Activated CD4-positive, alpha-beta memory T cell treated with anti-CD3 and anti-CD28 coated beads, Interleukin-2, amount 10 ng/mL, durations not matched to agents 7 days and 5 days (primary cell): ENCODE measurements at regions not wholly inside any gene's neighbourhood (a gene's known extent, or its start where the extent isn't known, plus 50 kb on each side); places are given as distances from the start of the nearest gene placed in this dataset.
"Not testable (repeated sequence)": the region's sequence is repeated elsewhere in the genome, so short reads cannot be mapped to it uniquely, and the experiment has no call there.

Experiments used
- CTCF ChIA-PET: fragments of 350-600 bp; sonication (Branson Sonifier 250); formaldehyde crosslinking; loops from one replicate; lab custom pipeline; 2021; ENCODE audit warnings: antibody characterized with exemption, inconsistent platforms; lab: Charles Lee
- POLR2A ChIA-PET: fragments of 350-600 bp; sonication (Branson Sonifier 250); formaldehyde crosslinking; loops from one replicate; lab custom pipeline; 2021; ENCODE audit warnings: antibody characterized with exemption; lab: Charles Lee
- DNase-seq: peaks from one replicate; pipeline ENCODE4 v3.0.0-alpha.2; 2020
- H3K27ac Mint-ChIP-seq: one replicate; pipeline ENCODE4 v1.8.0; 2021; ENCODE audit warnings: mild to moderate bottlenecking, mixed read lengths
- H3K27me3 Mint-ChIP-seq: one replicate; pipeline ENCODE4 v1.8.0; 2021; ENCODE audit warnings: mixed read lengths
- H3K36me3 Mint-ChIP-seq: one replicate; pipeline ENCODE4 v1.8.0; 2021; ENCODE audit warnings: low read depth, mixed read lengths
- H3K4me1 Mint-ChIP-seq: one replicate; pipeline ENCODE4 v1.8.0; 2021; ENCODE audit warnings: mixed read lengths
- H3K4me3 Mint-ChIP-seq: one replicate; pipeline ENCODE4 v1.8.0; 2021; ENCODE audit warnings: mild to moderate bottlenecking, mixed read lengths
- H3K9me3 Mint-ChIP-seq: one replicate; pipeline ENCODE4 v1.8.0; 2021; ENCODE audit warnings: mixed read lengths

DNA sequence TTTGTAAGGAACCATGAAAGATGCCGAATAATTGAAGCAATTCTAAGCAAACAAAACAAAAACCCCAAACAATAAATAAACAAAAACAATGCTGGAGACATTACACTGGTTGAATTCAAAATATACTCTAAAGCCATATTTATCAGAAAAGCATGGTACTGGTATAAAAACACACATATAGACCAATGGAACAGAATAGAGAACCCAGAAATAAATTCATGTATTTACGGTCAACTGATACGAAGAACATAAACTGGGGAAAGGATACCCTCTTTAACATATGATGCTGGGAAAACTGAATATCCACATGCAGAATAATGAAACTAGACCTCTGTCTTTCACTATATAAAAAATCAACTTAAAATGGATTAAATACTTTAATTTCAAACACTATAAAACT lies 214.3 kb upstream of the PDZRN3 start:
- Mint-ChIP-seq H3K27ac (no peak overlapping the region), H3K36me3 (no peaks in the 10 kb centered on the region), H3K4me1 (no peaks in the 10 kb centered on the region), H3K4me3 (no peak overlapping the region), H3K9me3 (peaks cover 7% of the 10 kb centered on the region), H3K27me3 (no peaks in the 10 kb centered on the region)
- ChIA-PET CTCF (no interaction called here), POLR2A (no interaction called here)
- no peak for DNase-seq

GRCh38 chr3:73835945-73836344 lies 211.2 kb upstream of the PDZRN3 start:
- H3K4me3 Mint-ChIP-seq, result no peak overlapping the region
- ChIA-PET CTCF (no interaction called here), POLR2A (no interaction called here)
- no peaks in the 10 kb centered on the region for H3K36me3 Mint-ChIP-seq
- DNase-seq, result no peak
- no peaks in the 10 kb centered on the region for H3K4me1 Mint-ChIP-seq
- H3K9me3 Mint-ChIP-seq, result peaks cover 7% of the 10 kb centered on the region
- H3K27ac Mint-ChIP-seq, result no peak overlapping the region
- no peaks in the 10 kb centered on the region for H3K27me3 Mint-ChIP-seq

GRCh38 chr3:73832426-73832825 lies 207.7 kb upstream of the PDZRN3 start:
- DNase-seq, result no peak
- Mint-ChIP-seq H3K36me3 (no peaks in the 10 kb centered on the region), H3K27ac (no peak overlapping the region), H3K27me3 (no peaks in the 10 kb centered on the region), H3K4me1 (no peaks in the 10 kb centered on the region), H3K9me3 (peaks cover 2% of the 10 kb centered on the region), H3K4me3 (no peak overlapping the region)
- ChIA-PET CTCF (no interaction called here), POLR2A (no interaction called here)

- no peak for DNase-seq
- no peak overlapping the region for H3K27ac Mint-ChIP-seq
- no peaks in the 10 kb centered on the region for H3K27me3 Mint-ChIP-seq
- H3K4me3 Mint-ChIP-seq, result no peak overlapping the region
- POLR2A ChIA-PET, result no interaction called here
- H3K36me3 Mint-ChIP-seq, result no peaks in the 10 kb centered on the region
- H3K4me1 Mint-ChIP-seq, result no peaks in the 10 kb centered on the region
- no peaks in the 10 kb centered on the region for H3K9me3 Mint-ChIP-seq
- CTCF ChIA-PET, result no interaction called here
Observed at GRCh38 chr3:73828348-73828747, 203.6 kb upstream of the PDZRN3 start.

DNA sequence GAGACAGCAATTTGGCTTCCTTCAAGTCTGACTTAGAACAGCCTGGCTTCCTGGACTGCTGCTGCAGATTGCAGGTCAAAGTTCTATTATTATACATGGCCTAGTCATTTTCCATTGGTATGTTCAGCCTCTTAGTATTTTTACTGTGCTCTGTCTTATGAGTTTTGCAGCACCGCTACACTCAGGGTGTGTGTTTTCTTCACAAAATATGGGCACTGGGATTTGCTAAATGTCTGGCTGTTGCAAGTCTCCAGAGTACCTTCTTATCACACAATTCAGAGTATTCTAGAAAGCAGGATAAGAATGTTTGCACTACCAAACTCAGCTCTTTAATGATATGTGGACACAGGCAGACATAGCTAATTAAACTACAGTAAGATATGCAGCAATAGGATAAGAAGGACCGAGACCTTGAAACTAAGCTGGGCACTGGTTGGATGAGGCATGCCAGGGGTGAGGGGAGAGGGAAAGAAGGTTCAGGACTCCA lies 203.0 kb upstream of the PDZRN3 start:
- Mint-ChIP-seq H3K27me3 (no peaks in the 10 kb centered on the region), H3K36me3 (no peaks in the 10 kb centered on the region), H3K9me3 (no peaks in the 10 kb centered on the region), H3K4me1 (no peaks in the 10 kb centered on the region), H3K27ac (no peak overlapping the region), H3K4me3 (no peak overlapping the region)
- CTCF ChIA-PET, result no interaction called here
- no peak for DNase-seq
- POLR2A ChIA-PET, result no interaction called here

GRCh38 chr3:73827204-73827603 lies 202.5 kb upstream of the PDZRN3 start:
- H3K27ac Mint-ChIP-seq, result no peak overlapping the region
- no peaks in the 10 kb centered on the region for H3K27me3 Mint-ChIP-seq
- H3K4me3 Mint-ChIP-seq, result no peak overlapping the region
- DNase-seq, result no peak
- CTCF ChIA-PET, result no interaction called here
- H3K36me3 Mint-ChIP-seq, result no peaks in the 10 kb centered on the region
- no peaks in the 10 kb centered on the region for H3K9me3 Mint-ChIP-seq
- POLR2A ChIA-PET, result no interaction called here
- H3K4me1 Mint-ChIP-seq, result no peaks in the 10 kb centered on the region

- H3K27ac Mint-ChIP-seq, H3K36me3 Mint-ChIP-seq, CTCF ChIA-PET, H3K4me3 Mint-ChIP-seq, H3K9me3 Mint-ChIP-seq, DNase-seq, POLR2A ChIA-PET, H3K27me3 Mint-ChIP-seq, H3K4me1 Mint-ChIP-seq: not testable (repeated sequence)
Observed at GRCh38 chr3:73820896-73821295, 196.2 kb upstream of the PDZRN3 start.

- no peak for DNase-seq
- Mint-ChIP-seq H3K27me3 (no peaks in the 10 kb centered on the region), H3K4me1 (no peaks in the 10 kb centered on the region), H3K9me3 (peaks cover 10% of the 10 kb centered on the region), H3K27ac (no peak overlapping the region), H3K36me3 (no peaks in the 10 kb centered on the region), H3K4me3 (no peak overlapping the region)
- ChIA-PET CTCF (no interaction called here), POLR2A (no interaction called here)
Observed at GRCh38 chr3:73820431-73820830, 195.7 kb upstream of the PDZRN3 start.

DNA sequence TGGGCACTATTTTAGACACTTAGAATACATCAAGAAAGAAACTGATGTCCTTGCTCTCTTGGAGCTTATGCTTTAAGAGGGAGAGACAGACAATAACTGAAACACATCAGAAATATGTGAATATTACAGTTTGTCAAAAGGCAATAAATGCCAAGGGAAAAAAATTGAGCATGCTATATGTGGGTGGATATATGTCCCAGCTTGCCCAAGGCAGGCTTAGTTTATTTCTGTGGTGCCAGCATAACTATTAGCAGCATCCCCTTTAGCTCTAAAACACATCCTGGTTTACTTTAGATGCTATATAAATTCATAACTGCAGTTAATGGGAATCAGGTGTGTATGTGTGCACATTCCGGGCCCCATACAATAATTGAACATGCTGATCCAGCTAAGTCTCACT lies 191.2 kb upstream of the PDZRN3 start:
- peaks cover 11% of the 10 kb centered on the region for H3K9me3 Mint-ChIP-seq
- no peaks in the 10 kb centered on the region for H3K4me1 Mint-ChIP-seq
- H3K27ac Mint-ChIP-seq, result no peak overlapping the region
- POLR2A ChIA-PET, result no interaction called here
- H3K36me3 Mint-ChIP-seq, result no peaks in the 10 kb centered on the region
- no peak for DNase-seq
- CTCF ChIA-PET, result no interaction called here
- H3K27me3 Mint-ChIP-seq, result no peaks in the 10 kb centered on the region
- no peak overlapping the region for H3K4me3 Mint-ChIP-seq

DNA sequence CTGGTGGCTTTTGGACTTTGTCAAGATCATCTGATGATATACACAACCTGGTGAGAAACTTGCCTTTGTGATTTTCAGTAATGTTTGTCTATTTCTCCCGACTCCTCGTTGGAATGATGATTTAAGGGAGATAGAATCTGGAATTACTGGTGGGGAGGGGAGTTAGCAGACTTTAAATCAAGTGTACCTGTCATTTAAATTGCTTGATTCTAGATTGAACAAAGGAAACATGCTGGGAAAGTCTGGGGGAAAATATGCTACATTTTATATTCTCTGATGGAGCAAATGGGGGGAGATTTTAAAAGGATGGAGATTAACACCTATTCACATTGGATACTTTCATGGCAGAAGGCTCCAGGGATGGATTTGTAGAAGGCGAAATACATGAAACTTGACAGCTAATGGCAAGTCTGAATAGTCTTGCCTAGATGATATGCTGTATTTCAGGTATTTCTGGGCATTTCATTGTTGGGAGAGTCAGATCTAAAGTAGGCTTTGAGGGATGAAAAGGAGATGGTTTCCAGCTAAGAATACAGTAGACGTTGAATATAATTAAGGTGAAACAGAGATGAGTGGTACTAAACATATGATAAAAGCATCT lies 189.1 kb upstream of the PDZRN3 start:
- Mint-ChIP-seq H3K9me3 (peaks cover 17% of the 10 kb centered on the region), H3K36me3 (no peaks in the 10 kb centered on the region), H3K27ac (no peak overlapping the region), H3K4me1 (no peaks in the 10 kb centered on the region), H3K27me3 (no peaks in the 10 kb centered on the region), H3K4me3 (no peak overlapping the region)
- CTCF ChIA-PET, result no interaction called here
- DNase-seq, result no peak
- POLR2A ChIA-PET, result no interaction called here

DNA sequence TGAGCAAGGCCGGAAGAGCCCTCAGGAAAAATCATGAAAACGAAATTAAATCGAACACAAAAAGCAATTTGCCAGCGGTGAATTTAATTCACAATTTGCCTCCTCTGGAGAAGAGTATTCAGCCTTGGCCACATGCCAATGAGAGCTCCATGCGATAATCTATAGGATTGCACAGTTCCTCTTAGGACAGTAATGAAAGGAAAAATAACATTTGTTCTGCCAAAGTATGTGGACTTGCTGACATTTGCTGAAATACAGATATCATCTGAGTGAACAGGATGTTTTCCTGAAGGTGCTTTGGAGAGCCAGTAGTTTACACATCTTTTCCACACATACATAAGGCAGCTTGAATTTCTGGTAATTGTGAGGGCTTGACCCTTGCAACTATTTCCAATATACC lies 188.6 kb upstream of the PDZRN3 start:
- ChIA-PET POLR2A (no interaction called here), CTCF (no interaction called here)
- H3K9me3 Mint-ChIP-seq, result peaks cover 16% of the 10 kb centered on the region
- no peaks in the 10 kb centered on the region for H3K36me3 Mint-ChIP-seq
- no peak overlapping the region for H3K4me3 Mint-ChIP-seq
- no peaks in the 10 kb centered on the region for H3K27me3 Mint-ChIP-seq
- H3K27ac Mint-ChIP-seq, result no peak overlapping the region
- no peaks in the 10 kb centered on the region for H3K4me1 Mint-ChIP-seq
- no peak for DNase-seq

DNA sequence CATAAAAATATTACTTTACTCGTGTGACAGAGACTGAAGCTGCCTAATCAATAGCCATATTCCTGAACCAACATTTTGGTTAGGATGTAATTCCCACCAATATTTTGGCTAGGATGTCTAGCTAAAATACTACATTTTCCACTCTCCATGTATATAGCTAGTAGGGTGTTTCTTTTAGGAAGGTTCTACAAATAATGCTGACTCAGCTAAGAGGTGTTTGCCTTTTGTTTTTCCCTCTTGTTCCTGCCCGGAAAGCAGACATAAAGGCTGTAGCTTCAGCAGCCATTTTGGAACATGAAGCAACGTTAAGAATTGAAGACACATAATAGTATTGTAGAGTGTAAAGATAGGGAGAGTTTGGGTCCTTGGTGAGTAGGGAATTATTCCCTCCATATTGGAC lies 187.3 kb upstream of the PDZRN3 start:
- CTCF ChIA-PET, result no interaction called here
- no peak overlapping the region for H3K27ac Mint-ChIP-seq
- H3K36me3 Mint-ChIP-seq, result no peaks in the 10 kb centered on the region

DNA sequence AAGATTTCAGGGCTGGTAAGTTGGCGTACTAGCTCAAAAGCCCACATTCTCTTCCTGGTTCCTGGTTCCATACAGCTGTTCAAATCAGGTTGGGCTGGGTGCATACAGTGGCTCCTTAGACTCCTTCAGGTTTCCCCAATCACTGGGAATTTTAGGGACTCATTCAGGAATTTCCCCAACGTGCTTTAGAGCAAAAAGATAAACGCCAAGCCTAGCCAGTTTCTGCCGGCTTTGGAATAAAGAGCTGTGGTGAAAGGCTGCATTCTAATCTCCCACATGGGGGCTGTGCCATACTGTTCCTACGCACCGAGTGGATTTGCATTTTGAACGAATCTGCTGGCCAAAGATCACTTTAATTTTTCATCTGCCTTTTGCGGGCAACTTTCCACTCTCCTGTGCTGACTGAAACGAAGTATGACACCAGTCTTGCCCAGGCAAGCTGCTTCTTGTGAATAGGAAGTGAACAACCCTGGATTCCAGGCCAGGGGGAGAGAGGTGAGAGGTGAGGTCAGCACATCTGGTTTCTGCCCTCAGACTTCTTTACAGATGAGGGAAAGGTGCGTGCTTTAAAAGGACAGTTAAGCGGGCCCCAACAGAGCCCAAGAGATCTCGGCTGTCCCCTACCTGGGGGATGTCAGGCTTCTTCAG lies 184.2 kb upstream of the PDZRN3 start:
- DNase-seq, result no peak
- peaks cover 9% of the 10 kb centered on the region for H3K9me3 Mint-ChIP-seq
- H3K27me3 Mint-ChIP-seq, result no peaks in the 10 kb centered on the region
- POLR2A ChIA-PET, result no interaction called here
- H3K36me3 Mint-ChIP-seq, result no peaks in the 10 kb centered on the region
- no peaks in the 10 kb centered on the region for H3K4me1 Mint-ChIP-seq
- CTCF ChIA-PET, result no interaction called here
- no peak overlapping the region for H3K27ac Mint-ChIP-seq
- no peak overlapping the region for H3K4me3 Mint-ChIP-seq

More for the DNA sequence above, 187.3 kb upstream of the PDZRN3 start:
- Mint-ChIP-seq H3K9me3 (peaks cover 16% of the 10 kb centered on the region), H3K4me3 (no peak overlapping the region), H3K4me1 (no peaks in the 10 kb centered on the region), H3K27me3 (no peaks in the 10 kb centered on the region)
- no peak for DNase-seq
- POLR2A ChIA-PET, result no interaction called here

DNA sequence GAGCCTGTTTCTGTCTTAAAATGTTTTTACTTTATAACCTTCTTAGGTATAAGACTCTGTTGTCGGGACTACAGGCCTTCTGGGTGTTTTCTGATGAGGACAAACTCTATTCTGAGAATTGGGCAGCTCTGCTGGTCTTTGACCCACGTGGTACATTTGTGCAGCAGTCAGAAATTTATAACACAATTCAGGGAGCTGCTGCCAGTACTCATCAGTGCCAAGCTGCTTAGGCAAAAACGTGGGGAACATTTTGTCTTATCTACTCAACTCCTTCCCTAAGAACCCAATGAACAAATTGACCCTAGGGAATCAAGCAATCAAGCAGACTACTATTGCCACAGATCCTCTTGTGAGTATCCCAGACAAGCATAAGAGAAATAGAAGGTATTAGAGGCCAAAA lies 180.7 kb upstream of the PDZRN3 start:
- Mint-ChIP-seq H3K27ac (no peak overlapping the region), H3K4me3 (no peak overlapping the region), H3K4me1 (no peaks in the 10 kb centered on the region), H3K9me3 (peaks cover 5% of the 10 kb centered on the region), H3K27me3 (no peaks in the 10 kb centered on the region), H3K36me3 (no peaks in the 10 kb centered on the region)
- ChIA-PET CTCF (no interaction called here), POLR2A (no interaction called here)
- no peak for DNase-seq
